Mucosa of stomach (tissue), 1 donor: ENCODE measurements at regions not wholly inside any gene's neighbourhood (a gene's known extent, or its start where the extent isn't known, plus 50 kb on each side); places are given as distances from the start of the nearest gene placed in this dataset.

Experiments used
- H3K27me3 ChIP-seq: one replicate; pipeline ENCODE4 v1.7.0; 2013; ENCODE audit warnings: mild to moderate bottlenecking, low read length; ENCODE audit not compliant: control insufficient read depth, insufficient read depth
- H3K36me3 ChIP-seq: one replicate; pipeline ENCODE4 v1.7.0; 2013; ENCODE audit warnings: low read length; ENCODE audit not compliant: control insufficient read depth, insufficient read depth
- H3K4me1 ChIP-seq: one replicate; pipeline ENCODE4 v1.7.0; 2013; ENCODE audit warnings: mild to moderate bottlenecking, low read length; ENCODE audit not compliant: control insufficient read depth, insufficient read depth
- H3K4me3 ChIP-seq: one replicate; pipeline ENCODE4 v1.7.0; 2013; ENCODE audit warnings: low read length
- H3K9ac ChIP-seq: one replicate; pipeline ENCODE4 v1.7.0; 2013; ENCODE audit warnings: mild to moderate bottlenecking, low read length, moderate library complexity
- H3K9me3 ChIP-seq: one replicate; pipeline ENCODE4 v1.7.0; 2013; ENCODE audit warnings: mild to moderate bottlenecking, low read length, moderate library complexity; ENCODE audit not compliant: control insufficient read depth
- donor health status: Pancreatic carcinoma.

- Histone ChIP-seq H3K4me3 (no peak overlapping the region), H3K36me3 (no peaks in the 10 kb centered on the region)
Measured at GRCh38 chr7:116310141-116310540, 99.8 kb downstream of the TES start.

GRCh38 chr7:116311259-116311658 is 100.9 kb downstream of the TES start:
- Histone ChIP-seq H3K36me3 (no peaks in the 10 kb centered on the region), H3K9ac (no peak overlapping the region), H3K9me3 (no peaks in the 10 kb centered on the region), H3K27me3 (no peaks in the 10 kb centered on the region), H3K4me1 (no peaks in the 10 kb centered on the region), H3K4me3 (no peak overlapping the region)

More at GRCh38 chr7:116310141-116310540, 99.8 kb downstream of the TES start:
- Histone ChIP-seq H3K4me1 (no peaks in the 10 kb centered on the region), H3K9ac (no peak overlapping the region), H3K27me3 (no peaks in the 10 kb centered on the region), H3K9me3 (no peaks in the 10 kb centered on the region)

DNA sequence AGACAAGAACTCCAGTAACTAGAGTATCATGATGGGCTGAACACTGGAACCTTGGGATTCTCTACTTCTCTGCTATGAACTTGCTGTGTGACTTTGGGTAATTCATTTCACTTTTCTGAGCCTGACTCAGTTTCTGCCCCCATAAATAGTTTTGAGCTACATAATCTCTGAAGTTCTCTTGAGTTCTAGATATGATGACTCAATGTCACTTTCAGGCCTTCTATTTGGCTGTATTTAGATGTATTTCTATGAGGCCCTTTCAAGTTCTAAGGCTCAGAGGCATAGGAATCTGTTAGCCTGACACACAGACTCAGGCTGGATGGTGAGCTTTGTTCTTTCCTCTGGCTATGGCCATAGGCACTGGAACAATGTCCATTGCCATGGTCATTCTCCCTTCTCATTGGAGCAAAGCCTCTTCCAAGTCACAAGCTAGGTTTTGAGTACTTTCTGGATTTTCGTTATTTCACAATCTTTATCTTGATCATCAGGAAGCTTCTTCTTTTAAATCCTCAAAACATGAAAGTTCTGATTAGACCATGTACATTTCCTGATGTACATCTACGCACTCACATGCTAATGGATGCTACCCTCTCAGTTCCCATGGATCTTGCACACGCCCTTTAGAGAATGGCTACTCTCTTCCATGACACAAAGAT is 101.6 kb downstream of the TES start:
- Histone ChIP-seq H3K4me1 (peaks cover 2% of the 10 kb centered on the region), H3K4me3 (no peak overlapping the region), H3K9me3 (no peaks in the 10 kb centered on the region), H3K27me3 (no peaks in the 10 kb centered on the region), H3K9ac (no peak overlapping the region), H3K36me3 (no peaks in the 10 kb centered on the region)

GRCh38 chr7:116315293-116315692 is 105.0 kb downstream of the TES start:
- no peaks in the 10 kb centered on the region for H3K36me3 ChIP-seq
- no peaks in the 10 kb centered on the region for H3K27me3 ChIP-seq
- H3K9ac ChIP-seq: no peak overlapping the region
- H3K4me1 ChIP-seq: peaks cover 10% of the 10 kb centered on the region
- H3K4me3 ChIP-seq: no peak overlapping the region
- no peaks in the 10 kb centered on the region for H3K9me3 ChIP-seq

GRCh38 chr7:116315803-116316202 is 105.5 kb downstream of the TES start:
- H3K9ac ChIP-seq: no peak overlapping the region
- H3K4me3 ChIP-seq: no peak overlapping the region
- no peaks in the 10 kb centered on the region for H3K36me3 ChIP-seq
- H3K9me3 ChIP-seq: no peaks in the 10 kb centered on the region
- H3K27me3 ChIP-seq: no peaks in the 10 kb centered on the region
- H3K4me1 ChIP-seq: peaks cover 10% of the 10 kb centered on the region

DNA sequence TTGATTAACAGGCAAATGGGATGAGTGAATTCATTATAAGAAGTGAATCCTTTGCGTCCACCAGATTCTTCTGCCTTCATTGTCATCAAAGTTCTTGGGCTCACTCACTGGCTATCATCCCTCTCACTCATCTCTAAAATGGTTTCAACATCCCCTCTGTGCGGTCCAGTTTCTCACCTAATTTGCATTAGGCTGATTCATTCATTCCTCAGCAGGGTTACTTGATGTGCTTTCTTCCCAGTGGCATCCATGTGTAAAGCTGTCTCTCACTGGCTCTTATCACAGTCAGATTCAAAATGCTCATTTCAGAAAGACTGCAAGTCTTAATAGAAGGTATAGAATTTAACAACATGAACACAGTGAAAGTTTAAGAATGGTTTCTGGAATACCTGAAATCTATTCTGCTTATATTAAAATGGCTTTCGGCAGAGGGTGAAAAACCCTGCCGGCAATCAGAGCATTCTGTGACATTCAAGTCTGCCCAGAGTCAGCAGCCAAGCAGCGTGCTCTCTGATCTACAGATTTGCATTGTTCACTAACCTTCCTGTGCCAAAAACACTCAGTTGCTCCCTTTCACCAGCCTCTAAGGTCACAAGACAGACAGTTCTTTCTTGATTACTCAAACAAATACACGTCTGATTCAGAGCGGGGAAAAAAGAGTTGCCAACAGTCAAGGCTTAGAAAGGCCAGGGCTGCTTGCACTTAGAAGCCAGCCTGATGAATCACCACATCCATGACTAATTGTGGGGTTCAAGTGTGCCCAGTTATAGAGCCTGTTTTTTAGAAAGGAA is 106.7 kb downstream of the TES start:
- H3K9ac ChIP-seq: no peak overlapping the region
- H3K9me3 ChIP-seq: no peaks in the 10 kb centered on the region
- H3K36me3 ChIP-seq: no peaks in the 10 kb centered on the region
- no peak overlapping the region for H3K4me3 ChIP-seq
- peaks cover 10% of the 10 kb centered on the region for H3K4me1 ChIP-seq
- no peaks in the 10 kb centered on the region for H3K27me3 ChIP-seq

GRCh38 chr7:116317907-116318306 is 107.6 kb downstream of the TES start:
- H3K9me3 ChIP-seq: no peaks in the 10 kb centered on the region
- H3K4me1 ChIP-seq: peaks cover 10% of the 10 kb centered on the region

GRCh38 chr7:116322541-116322940 is 112.2 kb downstream of the TES start:
- Histone ChIP-seq H3K36me3 (no peaks in the 10 kb centered on the region), H3K9me3 (no peaks in the 10 kb centered on the region), H3K4me1 (peaks cover 10% of the 10 kb centered on the region), H3K9ac (no peak overlapping the region), H3K4me3 (no peak overlapping the region), H3K27me3 (no peaks in the 10 kb centered on the region)

More at GRCh38 chr7:116317907-116318306, 107.6 kb downstream of the TES start:
- Histone ChIP-seq H3K27me3 (no peaks in the 10 kb centered on the region), H3K36me3 (no peaks in the 10 kb centered on the region), H3K9ac (no peak overlapping the region), H3K4me3 (no peak overlapping the region)

GRCh38 chr7:116324582-116324981 is 114.2 kb downstream of the TES start:
- Histone ChIP-seq H3K27me3 (no peaks in the 10 kb centered on the region), H3K4me3 (no peak overlapping the region), H3K36me3 (no peaks in the 10 kb centered on the region), H3K9me3 (no peaks in the 10 kb centered on the region), H3K4me1 (peaks cover 7% of the 10 kb centered on the region), H3K9ac (no peak overlapping the region)

GRCh38 chr7:116325517-116325916 is 115.2 kb downstream of the TES start:
- no peaks in the 10 kb centered on the region for H3K27me3 ChIP-seq
- H3K4me1 ChIP-seq: peaks cover 7% of the 10 kb centered on the region
- H3K9me3 ChIP-seq: no peaks in the 10 kb centered on the region
- no peak overlapping the region for H3K9ac ChIP-seq
- H3K4me3 ChIP-seq: no peak overlapping the region
- H3K36me3 ChIP-seq: no peaks in the 10 kb centered on the region

GRCh38 chr7:116327135-116327534 is 116.8 kb downstream of the TES start:
- Histone ChIP-seq H3K9ac (no peak overlapping the region), H3K4me3 (no peak overlapping the region), H3K9me3 (no peaks in the 10 kb centered on the region), H3K27me3 (no peaks in the 10 kb centered on the region), H3K4me1 (peaks cover 7% of the 10 kb centered on the region), H3K36me3 (no peaks in the 10 kb centered on the region)

- H3K36me3 ChIP-seq: no peaks in the 10 kb centered on the region
- H3K4me3 ChIP-seq: no peak overlapping the region
- peaks cover 7% of the 10 kb centered on the region for H3K4me1 ChIP-seq
- no peaks in the 10 kb centered on the region for H3K27me3 ChIP-seq
- H3K9me3 ChIP-seq: no peaks in the 10 kb centered on the region
- no peak overlapping the region for H3K9ac ChIP-seq
Measured at GRCh38 chr7:116327752-116328151, 117.4 kb downstream of the TES start.
